Fibroblast of villous mesenchyme (primary cell): ENCODE measurements at regions not wholly inside any gene's neighbourhood (a gene's known extent, or its start where the extent isn't known, plus 50 kb on each side); places are given as distances from the start of the nearest gene placed in this dataset.
"Not testable (repeated sequence)": the region's sequence is repeated elsewhere in the genome, so short reads cannot be mapped to it uniquely, and the experiment has no call there.

Source experiments
- DNase-seq: peaks from one replicate; pipeline ENCODE4 v3.0.0-alpha.2; 2010; ENCODE audit warnings: low read depth
- H3K4me3 ChIP-seq: 2 replicates; pipeline ENCODE4 v1.5.1; 2011; ENCODE audit warnings: low read depth, mild to moderate bottlenecking, low read length
- CTCF ChIP-seq: IDR thresholded peaks from 2 replicates; pipeline ENCODE4 v1.5.1; 2012; ENCODE audit warnings: low read depth, mild to moderate bottlenecking, low read length; ENCODE audit not compliant: insufficient read depth

DNA sequence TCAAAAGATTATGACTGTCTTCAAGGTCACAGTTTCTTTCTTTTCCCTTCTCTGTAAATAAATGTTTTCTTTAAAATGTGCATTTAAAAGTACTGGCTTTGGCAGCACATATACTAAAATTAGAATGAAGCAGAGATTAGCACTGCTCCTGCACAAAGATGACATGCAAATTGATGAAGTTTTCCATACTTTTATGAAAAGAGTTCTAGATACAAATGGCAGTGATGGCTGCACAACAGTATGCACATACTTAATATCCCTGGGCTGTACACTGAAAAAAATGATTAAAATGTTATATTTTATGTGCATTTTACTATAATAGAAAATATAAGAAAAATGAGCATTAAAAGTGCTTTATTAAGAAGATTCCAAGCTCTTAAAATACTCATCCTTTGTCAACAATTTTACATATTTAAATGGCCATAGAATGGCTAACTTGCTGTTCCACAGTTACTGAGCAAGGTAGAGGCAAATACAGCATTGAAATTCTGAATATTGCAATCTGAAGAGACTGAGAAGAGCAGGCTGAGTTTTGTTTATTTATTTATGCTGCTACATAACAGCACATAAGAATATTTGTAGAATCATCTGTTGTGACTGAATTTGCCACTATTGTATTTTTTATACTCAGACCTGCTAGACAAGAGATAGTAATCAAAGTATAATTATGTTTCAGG, 117.8 kb downstream of the GPR37 start:
- no peak for DNase-seq
- no peak for TF ChIP-seq CTCF
- no peak overlapping the region for H3K4me3 ChIP-seq

GRCh38 chr7:124645704-124646103, 119.9 kb downstream of the GPR37 start:
- no peak for TF ChIP-seq CTCF
- no peak overlapping the region for H3K4me3 ChIP-seq
- no peak for DNase-seq

GRCh38 chr7:124643311-124643811, 122.2 kb downstream of the GPR37 start:
- no peak overlapping the region for H3K4me3 ChIP-seq
- DNase-seq, result no peak
- TF ChIP-seq CTCF, result no peak

DNA sequence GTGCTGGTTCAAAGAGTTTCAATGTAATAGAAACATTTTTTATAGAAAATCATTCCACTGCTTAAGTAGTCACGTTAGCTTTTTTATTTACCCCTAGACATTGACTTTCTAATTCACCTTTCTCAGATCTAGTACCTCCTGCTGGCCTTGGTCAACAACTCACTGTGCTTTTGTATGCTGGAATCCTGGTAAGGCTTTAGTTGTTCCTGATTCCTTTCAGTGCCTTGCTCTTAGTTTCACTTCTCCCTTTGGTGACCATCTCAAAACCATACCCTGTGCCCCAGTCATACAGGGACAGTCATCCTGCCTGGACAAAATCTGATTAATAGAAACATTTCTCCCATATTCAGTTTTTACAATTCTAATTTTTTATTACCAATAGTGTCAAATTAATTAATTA, 130.2 kb downstream of the GPR37 start:
- TF ChIP-seq CTCF, result no peak
- H3K4me3 ChIP-seq, result no peak overlapping the region
- no peak for DNase-seq

DNA sequence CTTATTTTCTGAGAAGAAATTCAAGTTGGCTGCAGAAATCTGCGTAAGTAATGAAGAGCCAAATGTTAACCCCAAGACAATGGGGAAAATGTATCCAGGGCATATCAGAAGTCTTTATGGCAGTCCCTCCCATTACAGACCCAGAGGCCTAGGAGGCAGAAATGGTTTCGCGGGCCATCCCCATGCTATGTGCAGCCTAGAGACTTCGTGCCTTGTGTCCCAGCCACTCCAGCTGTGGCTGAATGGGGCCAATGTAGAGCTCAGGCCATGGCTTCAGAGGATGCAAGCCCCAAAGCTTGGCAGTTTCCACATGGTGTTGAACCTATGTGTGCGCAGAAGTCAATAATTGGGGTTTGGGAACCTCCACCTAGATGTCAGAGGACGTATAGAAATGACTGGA, 131.9 kb downstream of the GPR37 start:
- DNase-seq, result no peak
- no peak for TF ChIP-seq CTCF
- H3K4me3 ChIP-seq, result no peak overlapping the region

- TF ChIP-seq CTCF, result no peak
- H3K4me3 ChIP-seq, result no peak overlapping the region
Observed at GRCh38 chr7:124630395-124630794, 135.2 kb downstream of the GPR37 start.

DNA sequence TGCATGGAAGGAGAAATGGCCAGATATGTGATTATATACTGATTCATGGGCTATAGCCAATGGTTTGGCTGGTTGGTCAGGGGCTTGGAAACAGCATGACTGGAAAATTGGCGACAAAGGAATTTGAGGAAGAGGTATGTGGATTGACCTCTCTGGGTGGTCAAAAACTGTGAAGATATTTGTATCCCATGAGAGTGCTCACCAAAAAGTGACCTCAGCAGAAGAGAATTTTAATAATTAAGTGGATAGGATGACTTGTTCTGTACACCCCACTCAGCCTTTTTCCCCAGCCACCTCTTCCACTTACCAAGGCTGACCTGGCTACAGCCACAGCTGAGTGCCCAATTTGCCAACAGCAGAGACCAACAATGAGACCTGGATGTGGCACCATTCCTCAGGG, 146.7 kb downstream of the GPR37 start:
- no peak for DNase-seq
- H3K4me3 ChIP-seq, result no peak overlapping the region
- no peak for TF ChIP-seq CTCF

More at GRCh38 chr7:124630395-124630794, 135.2 kb downstream of the GPR37 start:
- no peak for DNase-seq

- not testable (repeated sequence) for DNase-seq, H3K4me3 ChIP-seq
Observed at GRCh38 chr7:124618051-124618450, 147.5 kb downstream of the GPR37 start.
